H9 (cell line): ENCODE measurements at regions not wholly inside any gene's neighbourhood (a gene's known extent, or its start where the extent isn't known, plus 50 kb on each side); places are given as distances from the start of the nearest gene placed in this dataset.

ENCODE experiments used
- DNase-seq: peaks from one replicate; pipeline ENCODE4 v3.0.0-alpha.2; 2017
- H2AFZ ChIP-seq: one replicate; pipeline ENCODE4 v1.6.1; 2013; ENCODE audit warnings: mild to moderate bottlenecking, low read length, control low read depth, moderate library complexity
- H2AK5ac ChIP-seq: 2 replicates; pipeline ENCODE4 v1.6.1; 2013; ENCODE audit warnings: low read length, control low read depth, mixed read lengths; ENCODE audit not compliant: insufficient read length
- H2BK120ac ChIP-seq: one replicate; pipeline ENCODE4 v1.6.1; 2013; ENCODE audit warnings: low read depth, mild to moderate bottlenecking, low read length, control low read depth, inconsistent platforms; ENCODE audit not compliant: poor library complexity, severe bottlenecking
- H2BK12ac ChIP-seq: 2 replicates; pipeline ENCODE4 v1.6.1; 2013; ENCODE audit warnings: low read length, control low read depth, mixed read lengths, low read depth; ENCODE audit not compliant: insufficient read length
- H2BK15ac ChIP-seq: 2 replicates; pipeline ENCODE4 v1.6.1; 2013; ENCODE audit warnings: low read depth, low read length, control low read depth
- H2BK20ac ChIP-seq: one replicate; pipeline ENCODE4 v1.6.1; 2013; ENCODE audit warnings: low read depth, mild to moderate bottlenecking, low read length, control low read depth, inconsistent platforms; ENCODE audit not compliant: poor library complexity, severe bottlenecking
- H2BK5ac ChIP-seq: 2 replicates; pipeline ENCODE4 v1.6.1; 2013; ENCODE audit warnings: low read length, control low read depth, mixed read lengths; ENCODE audit not compliant: insufficient read length
- H3K14ac ChIP-seq: 2 replicates; pipeline ENCODE4 v1.6.1; 2013; ENCODE audit warnings: low read length, control low read depth; ENCODE audit not compliant: insufficient read depth
- H3K18ac ChIP-seq: 2 replicates; pipeline ENCODE4 v1.6.1; 2013; ENCODE audit warnings: low read depth, mild to moderate bottlenecking, mixed read lengths, low read length, control low read depth; ENCODE audit not compliant: insufficient read length
- H3K23ac ChIP-seq: 2 replicates; pipeline ENCODE4 v1.6.1; 2013; ENCODE audit warnings: low read length, control low read depth, mixed read lengths, low read depth; ENCODE audit not compliant: insufficient read length
- H3K23me2 ChIP-seq: 2 replicates; pipeline ENCODE4 v1.6.1; 2013; ENCODE audit warnings: low read depth, mild to moderate bottlenecking, mixed read lengths, low read length, control low read depth; ENCODE audit not compliant: insufficient read length, poor library complexity, severe bottlenecking
- H3K27ac ChIP-seq: 2 replicates; pipeline ENCODE4 v1.5.1; 2013; ENCODE audit warnings: low read length, control low read depth, mixed read lengths, low read depth; ENCODE audit not compliant: insufficient read length
- H3K27me3 ChIP-seq: 2 replicates; pipeline ENCODE4 v1.6.1; 2013; ENCODE audit warnings: low read length, control low read depth, inconsistent platforms; ENCODE audit not compliant: insufficient read depth
- H3K4ac ChIP-seq: 2 replicates; pipeline ENCODE4 v1.6.1; 2013; ENCODE audit warnings: low read depth, mild to moderate bottlenecking, control low read depth, inconsistent platforms, low read length, moderate library complexity
- H3K4me1 ChIP-seq: 2 replicates; pipeline ENCODE4 v1.6.1; 2013; ENCODE audit warnings: low read length, control low read depth, inconsistent platforms; ENCODE audit not compliant: insufficient read depth
- H3K4me2 ChIP-seq: 2 replicates; pipeline ENCODE4 v1.6.1; 2013; ENCODE audit warnings: low read length, control low read depth, mixed read lengths; ENCODE audit not compliant: insufficient read length, insufficient read depth
- H3K56ac ChIP-seq: 2 replicates; pipeline ENCODE4 v1.6.1; 2013; ENCODE audit warnings: low read depth, mild to moderate bottlenecking, mixed read lengths, low read length, control low read depth; ENCODE audit not compliant: insufficient read length
- H3K79me1 ChIP-seq: 2 replicates; pipeline ENCODE4 v1.6.1; 2013; ENCODE audit warnings: low read depth, mild to moderate bottlenecking, moderate library complexity, low read length, control low read depth, inconsistent platforms; ENCODE audit not compliant: insufficient read depth, poor library complexity, severe bottlenecking
- H3K79me2 ChIP-seq: 2 replicates; pipeline ENCODE4 v1.6.1; 2013; ENCODE audit warnings: low read length, control low read depth, inconsistent platforms; ENCODE audit not compliant: insufficient read depth
- H3K9ac ChIP-seq: 2 replicates; pipeline ENCODE4 v1.6.1; 2013; ENCODE audit warnings: low read length, control low read depth, mixed read lengths; ENCODE audit not compliant: insufficient read length; ENCODE audit errors: extremely low read depth
- H3K9me3 ChIP-seq: one replicate; pipeline ENCODE4 v1.6.1; 2013; ENCODE audit warnings: low read depth, low read length, inconsistent platforms; ENCODE audit not compliant: control insufficient read depth
- H3T11ph ChIP-seq: one replicate; pipeline ENCODE4 v1.6.1; 2013; ENCODE audit warnings: mild to moderate bottlenecking, low read length, control low read depth, inconsistent platforms
- H4K20me1 ChIP-seq: one replicate; pipeline ENCODE4 v1.6.1; 2013; ENCODE audit not compliant: control insufficient read depth, insufficient read length, insufficient read depth
- H4K5ac ChIP-seq: 2 replicates; pipeline ENCODE4 v1.6.1; 2013; ENCODE audit warnings: low read depth, mild to moderate bottlenecking, mixed read lengths, low read length, control low read depth; ENCODE audit not compliant: insufficient read length
- H4K8ac ChIP-seq: replicated peaks from 2 replicates; pipeline ENCODE4 v1.6.1; 2013; ENCODE audit warnings: low read length, control low read depth, mixed read lengths, low read depth; ENCODE audit not compliant: insufficient read length
- H4K91ac ChIP-seq: 2 replicates; pipeline ENCODE4 v1.6.1; 2013; ENCODE audit warnings: low read depth, mild to moderate bottlenecking, moderate library complexity, mixed read lengths, low read length, control low read depth; ENCODE audit not compliant: insufficient read length
- H3K27ac Mint-ChIP-seq, 3 experiments: 2 replicates in 2 of 3; 3 replicates in 1 of 3; pipeline ENCODE4 v1.8.0; 2020 to 2021; ENCODE audit warnings: mixed read lengths in 3 of 3, mild to moderate bottlenecking in 1 of 3, moderate library complexity in 1 of 3
- H3K27me3 Mint-ChIP-seq: 2 replicates; pipeline ENCODE4 v1.8.0; 2021; ENCODE audit warnings: low read depth, mild to moderate bottlenecking, moderate library complexity, mixed read lengths
- H3K36me3 Mint-ChIP-seq, 3 experiments: 2 replicates in 2 of 3; 3 replicates in 1 of 3; pipeline ENCODE4 v1.8.0; 2020 to 2021; ENCODE audit warnings: low read depth in 3 of 3, mixed read lengths in 3 of 3; ENCODE audit not compliant: insufficient read depth in 1 of 3
- H3K4me1 Mint-ChIP-seq, 2 experiments: 2 replicates each; pipeline ENCODE4 v1.8.0; 2020; ENCODE audit warnings: mixed read lengths in 2 of 2
- H3K4me3 Mint-ChIP-seq, 2 experiments: 2 replicates in 1 of 2; 3 replicates in 1 of 2; pipeline ENCODE4 v1.8.0; 2020 to 2021; ENCODE audit warnings: mild to moderate bottlenecking in 2 of 2, mixed read lengths in 2 of 2, moderate library complexity in 1 of 2
- H3K9me3 Mint-ChIP-seq, 2 experiments: 2 replicates in 1 of 2; 3 replicates in 1 of 2; pipeline ENCODE4 v1.8.0; 2020; ENCODE audit warnings: mild to moderate bottlenecking in 2 of 2, mixed read lengths in 2 of 2, moderate library complexity in 1 of 2
- WGBS: extraction: QIAGEN DNeasy Blood & Tissue Kit; methylation state at CpG from one replicate; pipeline ENCODE4 v1.1.7; 2013; ENCODE audit warnings: missing lambda C conversion rate, low lambda C conversion rate, mixed read lengths; ENCODE audit not compliant: insufficient read length; ENCODE audit errors: extremely low coverage; 5-methylcytosine and 5-hydroxymethylcytosine counted together
- TF ChIP-seq, protein P1 (sequence below): fragments of 200-600 bp; sonication (generic); conservative IDR thresholded peaks from 3 replicates; pipeline ENCODE4 v1.8.0; 2021; ENCODE audit warnings: antibody characterized with exemption, mild to moderate bottlenecking

DNA sequence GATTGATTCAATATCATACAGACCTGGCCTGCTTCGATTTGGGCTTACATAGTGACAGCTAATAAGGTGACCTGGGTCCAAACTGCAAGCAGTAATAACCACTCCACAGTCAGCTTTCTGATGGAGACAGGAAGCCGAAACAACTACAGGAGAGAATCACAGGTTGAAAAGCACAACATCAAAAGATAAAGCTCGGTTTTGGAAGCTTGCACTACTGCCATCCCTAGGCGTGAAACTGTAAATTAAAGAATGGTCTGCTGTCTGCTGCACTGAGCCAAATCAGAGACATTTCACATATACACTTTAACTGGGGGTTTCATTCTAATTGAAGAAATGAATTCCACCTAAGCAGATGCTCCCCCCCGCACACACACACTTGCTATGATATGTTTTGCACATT is 116.3 kb downstream of the DHX15 start:
- H2BK12ac ChIP-seq: no peak overlapping the region
- H3K27me3 ChIP-seq: peaks cover 4% of the 10 kb centered on the region; the same call in 1 of the 2 replicates
- H3K36me3 Mint-ChIP-seq: peaks cover 0 to 11% (median 0%) of the 10 kb centered on the region in 3 experiments; a peak in 4 of 7 replicates
- H3K9ac ChIP-seq: no peak overlapping the region
- H3K4me2 ChIP-seq: no peak overlapping the region
- peaks cover 27 to 36% of the 10 kb centered on the region in 2 experiments for H3K4me1 Mint-ChIP-seq
- H3K27ac ChIP-seq: no peak overlapping the region
- H3K14ac ChIP-seq: no peak overlapping the region
- H4K20me1 ChIP-seq: no peaks in the 10 kb centered on the region
- no peak overlapping the region for H2AFZ ChIP-seq
- H3K27me3 Mint-ChIP-seq: peaks cover 61% of the 10 kb centered on the region
- H4K5ac ChIP-seq: no peak overlapping the region
- TF ChIP-seq, protein P1, sequence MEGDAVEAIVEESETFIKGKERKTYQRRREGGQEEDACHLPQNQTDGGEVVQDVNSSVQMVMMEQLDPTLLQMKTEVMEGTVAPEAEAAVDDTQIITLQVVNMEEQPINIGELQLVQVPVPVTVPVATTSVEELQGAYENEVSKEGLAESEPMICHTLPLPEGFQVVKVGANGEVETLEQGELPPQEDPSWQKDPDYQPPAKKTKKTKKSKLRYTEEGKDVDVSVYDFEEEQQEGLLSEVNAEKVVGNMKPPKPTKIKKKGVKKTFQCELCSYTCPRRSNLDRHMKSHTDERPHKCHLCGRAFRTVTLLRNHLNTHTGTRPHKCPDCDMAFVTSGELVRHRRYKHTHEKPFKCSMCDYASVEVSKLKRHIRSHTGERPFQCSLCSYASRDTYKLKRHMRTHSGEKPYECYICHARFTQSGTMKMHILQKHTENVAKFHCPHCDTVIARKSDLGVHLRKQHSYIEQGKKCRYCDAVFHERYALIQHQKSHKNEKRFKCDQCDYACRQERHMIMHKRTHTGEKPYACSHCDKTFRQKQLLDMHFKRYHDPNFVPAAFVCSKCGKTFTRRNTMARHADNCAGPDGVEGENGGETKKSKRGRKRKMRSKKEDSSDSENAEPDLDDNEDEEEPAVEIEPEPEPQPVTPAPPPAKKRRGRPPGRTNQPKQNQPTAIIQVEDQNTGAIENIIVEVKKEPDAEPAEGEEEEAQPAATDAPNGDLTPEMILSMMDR: no peak
- no peak overlapping the region for H3K23ac ChIP-seq
- H2AK5ac ChIP-seq: no peak overlapping the region
- no peaks in the 10 kb centered on the region for H3K79me1 ChIP-seq
- H3K18ac ChIP-seq: no peak overlapping the region
- H2BK15ac ChIP-seq: no peak overlapping the region
- H2BK5ac ChIP-seq: no peak overlapping the region
- WGBS: no CpG with 5 or more reads among the region's 5 CpGs
- no peaks in the 10 kb centered on the region for H3K79me2 ChIP-seq
- H3K9me3 Mint-ChIP-seq: no peaks in the 10 kb centered on the region; a peak in 2 of 5 replicates
- no peak overlapping the region for H3K4ac ChIP-seq
- no peak overlapping the region for H4K91ac ChIP-seq
- H3K4me1 ChIP-seq: peaks cover 5% of the 10 kb centered on the region; the same call in 1 of the 2 replicates
- no peak overlapping the region for H2BK120ac ChIP-seq
- H3K56ac ChIP-seq: no peak overlapping the region
- H3K9me3 ChIP-seq: no peaks in the 10 kb centered on the region
- H3K23me2 ChIP-seq: peaks cover 22% of the 10 kb centered on the region
- H3T11ph ChIP-seq: no peak overlapping the region
- H4K8ac ChIP-seq: no peak overlapping the region
- H2BK20ac ChIP-seq: no peak overlapping the region
- H3K27ac Mint-ChIP-seq: no peak overlapping the region
- no peak overlapping the region for H3K4me3 Mint-ChIP-seq
- DNase-seq: no peak
